Neural crest cell (in vitro differentiated cells): ENCODE measurements at regions not wholly inside any gene's neighbourhood (a gene's known extent, or its start where the extent isn't known, plus 50 kb on each side); places are given as distances from the start of the nearest gene placed in this dataset.

Source experiments
- DNase-seq: peaks from one replicate; pipeline ENCODE4 v3.0.0; 2021; ENCODE audit warnings: low read depth, mixed read lengths, low spot score
- H3K27ac Mint-ChIP-seq: one replicate; pipeline ENCODE4 v1.8.0; 2021; ENCODE audit warnings: mild to moderate bottlenecking, mixed read lengths; ENCODE audit not compliant: unreplicated experiment
- H3K27me3 Mint-ChIP-seq: 2 replicates; pipeline ENCODE4 v1.8.0; 2021; ENCODE audit warnings: low read depth, mild to moderate bottlenecking, mixed read lengths
- H3K36me3 Mint-ChIP-seq: 2 replicates; pipeline ENCODE4 v1.8.0; 2021; ENCODE audit warnings: low read depth, mild to moderate bottlenecking, mixed read lengths
- H3K4me1 Mint-ChIP-seq: 2 replicates; pipeline ENCODE4 v1.8.0; 2021; ENCODE audit warnings: mixed read lengths
- H3K4me3 Mint-ChIP-seq: one replicate; pipeline ENCODE4 v1.8.0; 2021; ENCODE audit warnings: mild to moderate bottlenecking, mixed read lengths
- H3K9me3 Mint-ChIP-seq: 2 replicates; pipeline ENCODE4 v1.8.0; 2021; ENCODE audit warnings: mixed read lengths
- TF ChIP-seq, protein P1 (sequence below): fragments of 200-600 bp; sonication (generic); conservative IDR thresholded peaks from 2 replicates; pipeline ENCODE4 v1.5.0; 2021; ENCODE audit warnings: antibody characterized with exemption, mild to moderate bottlenecking

DNA sequence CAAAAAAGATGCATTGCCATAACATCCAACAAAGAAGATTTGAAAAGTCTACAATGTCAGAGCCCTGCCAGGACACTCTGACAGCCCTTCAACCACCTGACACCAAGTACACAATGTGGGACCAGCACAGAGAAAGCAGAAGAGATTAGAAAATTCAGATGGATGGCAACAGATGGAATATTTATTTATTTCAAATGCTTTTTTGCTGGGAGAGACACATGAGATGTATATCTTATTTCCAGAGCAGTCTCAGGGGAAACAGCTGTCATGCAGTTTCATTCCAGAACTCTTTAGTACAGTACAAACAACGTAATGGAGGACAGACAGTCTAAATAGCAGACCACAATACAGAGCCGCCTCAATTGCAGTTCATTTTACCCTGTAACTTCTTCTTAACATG, 110.1 kb downstream of the MAIP1 start:
- TF ChIP-seq, protein P1, sequence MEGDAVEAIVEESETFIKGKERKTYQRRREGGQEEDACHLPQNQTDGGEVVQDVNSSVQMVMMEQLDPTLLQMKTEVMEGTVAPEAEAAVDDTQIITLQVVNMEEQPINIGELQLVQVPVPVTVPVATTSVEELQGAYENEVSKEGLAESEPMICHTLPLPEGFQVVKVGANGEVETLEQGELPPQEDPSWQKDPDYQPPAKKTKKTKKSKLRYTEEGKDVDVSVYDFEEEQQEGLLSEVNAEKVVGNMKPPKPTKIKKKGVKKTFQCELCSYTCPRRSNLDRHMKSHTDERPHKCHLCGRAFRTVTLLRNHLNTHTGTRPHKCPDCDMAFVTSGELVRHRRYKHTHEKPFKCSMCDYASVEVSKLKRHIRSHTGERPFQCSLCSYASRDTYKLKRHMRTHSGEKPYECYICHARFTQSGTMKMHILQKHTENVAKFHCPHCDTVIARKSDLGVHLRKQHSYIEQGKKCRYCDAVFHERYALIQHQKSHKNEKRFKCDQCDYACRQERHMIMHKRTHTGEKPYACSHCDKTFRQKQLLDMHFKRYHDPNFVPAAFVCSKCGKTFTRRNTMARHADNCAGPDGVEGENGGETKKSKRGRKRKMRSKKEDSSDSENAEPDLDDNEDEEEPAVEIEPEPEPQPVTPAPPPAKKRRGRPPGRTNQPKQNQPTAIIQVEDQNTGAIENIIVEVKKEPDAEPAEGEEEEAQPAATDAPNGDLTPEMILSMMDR: no peak
- no peaks in the 10 kb centered on the region for H3K36me3 Mint-ChIP-seq
- no peak overlapping the region for H3K27ac Mint-ChIP-seq
- no peaks in the 10 kb centered on the region for H3K27me3 Mint-ChIP-seq
- H3K4me1 Mint-ChIP-seq: peaks cover 4% of the 10 kb centered on the region
- H3K4me3 Mint-ChIP-seq: no peak overlapping the region
- no peaks in the 10 kb centered on the region for H3K9me3 Mint-ChIP-seq
- DNase-seq: no peak

DNA sequence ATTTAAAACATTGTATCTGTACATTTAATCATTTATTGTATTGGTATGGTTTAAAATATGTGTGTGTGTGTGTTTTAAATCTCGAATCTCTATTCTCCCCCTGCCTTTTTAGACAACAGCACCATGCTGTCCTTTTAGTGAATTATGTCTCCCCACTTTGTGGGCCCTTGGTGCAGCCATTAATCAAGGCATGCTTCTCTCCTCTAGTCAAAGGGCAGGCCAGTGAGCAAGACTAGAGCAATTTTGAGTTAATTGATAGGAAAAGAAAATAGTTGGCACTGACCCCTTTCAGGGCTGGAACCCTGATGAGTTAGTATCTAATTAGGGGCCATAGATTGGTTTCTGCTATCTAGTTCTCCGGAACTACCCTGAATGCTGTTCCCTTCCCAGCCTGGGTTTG, 111.0 kb downstream of the MAIP1 start:
- Mint-ChIP-seq H3K4me3 (no peak overlapping the region), H3K9me3 (peaks cover 2% of the 10 kb centered on the region), H3K27me3 (no peaks in the 10 kb centered on the region), H3K36me3 (no peaks in the 10 kb centered on the region), H3K4me1 (peaks cover 4% of the 10 kb centered on the region), H3K27ac (no peak overlapping the region)
- no peak for DNase-seq
- TF ChIP-seq, protein P1: no peak

DNA sequence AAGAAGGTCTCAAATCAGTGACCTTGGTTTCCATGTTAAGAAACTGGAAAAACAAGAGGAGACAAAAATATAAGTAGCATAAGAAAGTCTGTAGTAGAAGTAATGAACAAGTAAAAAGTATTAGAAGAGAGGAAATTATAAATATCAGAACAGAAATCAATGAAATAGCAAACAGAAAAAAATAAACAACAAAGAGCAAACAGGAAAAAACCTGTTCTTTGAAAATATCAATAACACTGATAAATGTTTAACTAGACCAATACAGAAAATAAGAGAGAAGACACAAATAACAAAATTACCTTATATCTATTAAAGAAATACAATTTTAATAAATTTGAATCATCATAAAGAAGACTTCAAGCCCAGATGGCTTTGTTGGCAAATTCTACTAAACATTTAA, 113.3 kb downstream of the MAIP1 start:
- Mint-ChIP-seq H3K9me3 (peaks cover 5% of the 10 kb centered on the region), H3K4me3 (no peak overlapping the region), H3K27ac (no peak overlapping the region), H3K4me1 (peaks cover 4% of the 10 kb centered on the region), H3K27me3 (no peaks in the 10 kb centered on the region), H3K36me3 (no peaks in the 10 kb centered on the region)
- TF ChIP-seq, protein P1: no peak
- DNase-seq: no peak

DNA sequence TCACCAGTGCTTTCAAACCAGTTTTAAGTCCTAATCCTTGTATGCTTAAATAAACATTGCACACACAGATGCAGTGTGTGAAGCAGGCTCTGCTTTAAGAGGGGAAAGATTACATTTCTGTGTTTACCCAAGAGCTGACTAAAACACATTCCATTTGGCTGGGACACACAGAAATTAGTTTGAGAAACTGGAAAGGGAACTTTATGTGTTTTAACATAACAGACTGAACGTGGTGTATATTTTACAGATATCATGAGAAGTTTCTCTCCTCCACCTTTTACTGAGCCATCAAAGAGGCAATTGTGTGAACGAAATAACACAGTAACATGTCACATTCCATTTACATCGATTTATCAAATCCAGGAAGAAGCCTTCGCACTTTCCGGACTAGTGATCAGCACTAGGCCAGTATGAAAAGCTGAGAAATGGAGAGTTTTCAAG, 121.8 kb downstream of the MAIP1 start:
- no peak overlapping the region for H3K4me3 Mint-ChIP-seq
- H3K27ac Mint-ChIP-seq: no peak overlapping the region
- no peaks in the 10 kb centered on the region for H3K27me3 Mint-ChIP-seq
- no peak for DNase-seq
- H3K36me3 Mint-ChIP-seq: no peaks in the 10 kb centered on the region
- TF ChIP-seq, protein P1: no peak
- peaks cover 22% of the 10 kb centered on the region for H3K4me1 Mint-ChIP-seq
- H3K9me3 Mint-ChIP-seq: peaks cover 5% of the 10 kb centered on the region

DNA sequence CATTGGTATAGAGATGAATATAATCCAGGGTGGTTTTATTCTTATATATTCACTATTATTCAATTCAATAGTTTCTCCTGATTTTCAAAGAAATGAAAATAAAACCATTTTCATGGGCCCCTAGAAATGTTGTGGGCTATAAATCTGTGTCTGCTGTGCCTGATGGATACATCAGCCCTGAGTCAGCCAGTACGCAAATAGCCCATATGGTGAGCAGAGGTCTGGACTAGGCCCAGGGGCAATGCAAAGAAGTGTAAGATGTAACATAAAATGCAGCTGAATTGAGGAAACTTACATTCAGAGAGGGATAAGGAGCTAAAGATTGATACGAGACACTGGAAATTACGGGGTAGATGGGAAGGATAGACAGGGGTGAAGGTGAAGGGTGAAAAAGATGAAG, 122.5 kb downstream of the MAIP1 start:
- no peaks in the 10 kb centered on the region for H3K27me3 Mint-ChIP-seq
- DNase-seq: no peak
- peaks cover 22% of the 10 kb centered on the region for H3K4me1 Mint-ChIP-seq
- H3K27ac Mint-ChIP-seq: no peak overlapping the region
- H3K4me3 Mint-ChIP-seq: no peak overlapping the region
- no peaks in the 10 kb centered on the region for H3K36me3 Mint-ChIP-seq
- TF ChIP-seq, protein P1: no peak
- H3K9me3 Mint-ChIP-seq: peaks cover 5% of the 10 kb centered on the region

DNA sequence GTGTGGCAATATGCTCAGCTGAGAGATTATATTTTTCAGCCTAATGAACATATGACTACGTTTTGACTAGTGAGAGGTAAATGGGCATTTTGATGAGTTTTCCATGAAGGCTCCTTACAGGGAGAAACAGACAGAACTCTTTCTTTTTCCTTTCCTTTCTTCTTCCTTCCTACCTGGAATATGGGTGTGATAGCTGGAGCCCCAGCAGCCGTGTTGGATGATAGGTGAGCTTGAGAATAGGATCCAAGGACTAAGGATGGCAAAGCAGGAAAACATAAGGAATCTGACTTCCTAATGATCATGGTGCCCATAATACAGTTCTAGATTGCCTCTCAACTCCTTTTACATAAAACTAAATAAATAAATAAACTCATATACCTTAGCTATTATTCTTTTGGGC, 124.0 kb downstream of the MAIP1 start:
- Mint-ChIP-seq H3K27me3 (no peaks in the 10 kb centered on the region), H3K4me3 (no peak overlapping the region), H3K27ac (no peak overlapping the region), H3K9me3 (peaks cover 5% of the 10 kb centered on the region), H3K36me3 (no peaks in the 10 kb centered on the region), H3K4me1 (peaks cover 22% of the 10 kb centered on the region)
- TF ChIP-seq, protein P1: no peak
- DNase-seq: no peak
